Ovary (tissue), 7 donors: ENCODE measurements at regions not wholly inside any gene's neighbourhood (a gene's known extent, or its start where the extent isn't known, plus 50 kb on each side); places are given as distances from the start of the nearest gene placed in this dataset.

Experiments
- DNase-seq, 5 donors: peaks; one replicate each; pipeline ENCODE4 v3.0.0-alpha.2; 2019 to 2020
- H3K27ac ChIP-seq, 2 donors: fragments of 200-600 bp; one replicate each; pipeline versions ENCODE4 v1.5.1 to v1.8.0; 2019 to 2022
- H3K27me3 ChIP-seq: fragments of 200-600 bp; one replicate; pipeline ENCODE4 v1.8.0; 2022
- H3K36me3 ChIP-seq: fragments of 200-600 bp; sonication (generic); one replicate; pipeline ENCODE4 v1.5.1; 2019
- H3K4me1 ChIP-seq: one replicate; pipeline ENCODE4 v1.8.1; 2013; ENCODE audit warnings: mild to moderate bottlenecking, moderate library complexity; ENCODE audit not compliant: insufficient read depth
- H3K4me3 ChIP-seq: fragments of 200-600 bp; sonication (generic); one replicate; pipeline ENCODE4 v1.5.1; 2017
- H3K9me3 ChIP-seq, 2 donors: fragments of 200-600 bp in 1 of 2; sonication (generic) in 1 of 2; one replicate each; pipeline versions ENCODE4 v1.5.1 to v1.8.1; 2013 to 2019; ENCODE audit warnings: mild to moderate bottlenecking in 1 of 2, moderate library complexity in 1 of 2
- EP300 ChIP-seq: sonication (generic); formaldehyde crosslinking; IDR thresholded peaks from one replicate; pipeline ENCODE4 v1.6.1; 2017; ENCODE audit warnings: antibody characterized with exemption
- POLR2A ChIP-seq: fragments of 450-650 bp; IDR thresholded peaks from one replicate; pipeline ENCODE4 v1.6.1; 2017; ENCODE audit warnings: antibody characterized with exemption, mild to moderate bottlenecking, moderate library complexity
- WGBS, 3 donors: extraction: QIAGEN DNeasy Blood & Tissue Kit in 1 of 3; methylation state at CpG; one replicate each; pipeline versions ENCODE4 v1.1.5 to v1.1.7; 2013 to 2017; 5-methylcytosine and 5-hydroxymethylcytosine counted together
- intact Hi-C, 4 donors: fragments of 100-400 bp; cut with DNase I; formaldehyde crosslinking; loops; one replicate each; pipeline versions ENCODE4 v1.11.0 to v1.15.1; 2022 to 2023
- TF ChIP-seq, protein P1 (sequence below), 3 donors: fragments of 450-650 bp in 2 of 3; fragments of 200-600 bp in 1 of 3; IDR thresholded peaks; one replicate each; pipeline versions ENCODE4 v1.5.1 to v1.8.0; 2016 to 2022; ENCODE audit warnings: antibody characterized with exemption in 3 of 3, mild to moderate bottlenecking in 1 of 3
- donor health status: DM: no; HTN: no; CAD: no; lungs with moderate emphysema.
- donor health status: DM: no; HTN: no; CAD: no.
- donor health status: Bipolar disorder and iron deficiency.
- donor health status: DM: no; HTN: no; CAD: no.
- donor health status: DM: yes; HTN: yes; CAD: no.

GRCh38 chr6:133156689-133157088 lies 84.5 kb upstream of the EYA4 start:
- 75 to 88% (median 81%) methylated on average over 1 of the region's 1 CpG for WGBS, 3 donors
- Histone ChIP-seq H3K27ac (no peak overlapping the region), H3K36me3 (no peaks in the 10 kb centered on the region), H3K4me3 (no peak overlapping the region), H3K27me3 (no peaks in the 10 kb centered on the region), H3K9me3 (no peaks in the 10 kb centered on the region), H3K4me1 (no peaks in the 10 kb centered on the region)
- DNase-seq = no peak
- intact Hi-C loops = no loop called here
- no peak for TF ChIP-seq POLR2A
- TF ChIP-seq, protein P1, sequence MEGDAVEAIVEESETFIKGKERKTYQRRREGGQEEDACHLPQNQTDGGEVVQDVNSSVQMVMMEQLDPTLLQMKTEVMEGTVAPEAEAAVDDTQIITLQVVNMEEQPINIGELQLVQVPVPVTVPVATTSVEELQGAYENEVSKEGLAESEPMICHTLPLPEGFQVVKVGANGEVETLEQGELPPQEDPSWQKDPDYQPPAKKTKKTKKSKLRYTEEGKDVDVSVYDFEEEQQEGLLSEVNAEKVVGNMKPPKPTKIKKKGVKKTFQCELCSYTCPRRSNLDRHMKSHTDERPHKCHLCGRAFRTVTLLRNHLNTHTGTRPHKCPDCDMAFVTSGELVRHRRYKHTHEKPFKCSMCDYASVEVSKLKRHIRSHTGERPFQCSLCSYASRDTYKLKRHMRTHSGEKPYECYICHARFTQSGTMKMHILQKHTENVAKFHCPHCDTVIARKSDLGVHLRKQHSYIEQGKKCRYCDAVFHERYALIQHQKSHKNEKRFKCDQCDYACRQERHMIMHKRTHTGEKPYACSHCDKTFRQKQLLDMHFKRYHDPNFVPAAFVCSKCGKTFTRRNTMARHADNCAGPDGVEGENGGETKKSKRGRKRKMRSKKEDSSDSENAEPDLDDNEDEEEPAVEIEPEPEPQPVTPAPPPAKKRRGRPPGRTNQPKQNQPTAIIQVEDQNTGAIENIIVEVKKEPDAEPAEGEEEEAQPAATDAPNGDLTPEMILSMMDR (IDR thresholded peaks at IDR 0.05) = no peak
- TF ChIP-seq EP300 = no peak

GRCh38 chr6:133157995-133158394 lies 83.2 kb upstream of the EYA4 start:
- intact Hi-C loops = no loop called here
- Histone ChIP-seq H3K9me3 (no peaks in the 10 kb centered on the region), H3K27me3 (no peaks in the 10 kb centered on the region), H3K36me3 (no peaks in the 10 kb centered on the region), H3K27ac (no peak overlapping the region), H3K4me3 (no peak overlapping the region), H3K4me1 (no peaks in the 10 kb centered on the region)
- no peak for DNase-seq
- WGBS, 3 donors = 26 to 51% (median 32%) methylated on average over 2 of the region's 2 CpGs
- no peak for TF ChIP-seq POLR2A
- no peak for TF ChIP-seq EP300
- TF ChIP-seq, protein P1 (IDR thresholded peaks at IDR 0.05) = no peak

DNA sequence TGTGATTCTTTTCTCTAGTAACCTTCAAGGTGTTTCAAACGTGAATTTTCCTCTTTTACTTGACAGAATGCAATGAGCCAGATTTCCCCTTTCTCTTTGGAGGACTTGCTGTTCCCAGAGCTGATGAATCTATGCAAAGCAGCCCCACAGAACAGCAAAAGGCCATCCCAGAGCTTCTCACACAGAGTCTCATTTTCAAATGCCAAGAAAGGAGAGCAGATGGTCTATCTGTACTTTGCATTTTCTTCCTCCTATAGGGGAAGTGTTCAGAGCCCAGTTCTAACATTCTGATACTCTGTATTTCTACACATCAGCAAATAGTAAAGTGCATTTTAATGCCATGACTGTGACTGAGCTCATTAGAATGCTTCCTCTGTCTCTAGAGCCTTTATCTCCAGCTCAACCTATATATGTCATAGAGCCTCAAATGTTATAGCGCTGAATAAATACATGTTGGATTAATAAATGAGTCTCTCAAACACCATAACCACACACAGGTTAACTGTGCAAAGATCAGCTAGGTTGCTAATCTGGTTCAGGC lies 81.8 kb upstream of the EYA4 start:
- no peaks in the 10 kb centered on the region for H3K9me3 ChIP-seq
- no peaks in the 10 kb centered on the region for H3K4me1 ChIP-seq
- 54 to 62% (median 61%) methylated on average over 2 of the region's 2 CpGs for WGBS, 3 donors
- H3K27me3 ChIP-seq = no peaks in the 10 kb centered on the region
- intact Hi-C loops = no loop called here
- no peaks in the 10 kb centered on the region for H3K36me3 ChIP-seq
- DNase-seq = no peak
- TF ChIP-seq, protein P1 (IDR thresholded peaks at IDR 0.05) = no peak
- TF ChIP-seq POLR2A = no peak
- TF ChIP-seq EP300 = no peak
- H3K27ac ChIP-seq = no peak overlapping the region
- no peak overlapping the region for H3K4me3 ChIP-seq

DNA sequence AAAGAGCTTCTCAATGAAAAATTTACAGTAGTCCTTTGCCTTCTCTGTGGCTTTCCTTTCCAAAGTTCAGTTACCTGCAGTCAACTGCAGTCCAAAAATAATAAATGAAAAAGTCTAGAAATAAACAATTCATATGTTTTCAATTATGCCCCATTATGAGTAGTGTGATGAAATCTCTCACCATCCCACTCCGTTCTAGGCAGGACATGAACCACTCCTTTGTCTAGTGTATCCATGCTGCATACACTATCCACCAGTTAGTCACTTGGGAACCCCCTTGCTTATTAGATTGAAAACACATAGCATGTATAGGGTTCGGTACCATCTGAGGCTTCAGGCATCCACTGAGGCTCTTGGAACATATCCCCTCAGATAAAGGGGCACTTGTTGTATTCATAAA lies 80.6 kb upstream of the EYA4 start:
- 77 to 88% (median 83%) methylated on average over 2 of the region's 2 CpGs for WGBS, 3 donors
- no peak for DNase-seq

More for the DNA sequence above, 80.6 kb upstream of the EYA4 start:
- Histone ChIP-seq H3K4me1 (no peaks in the 10 kb centered on the region), H3K27me3 (no peaks in the 10 kb centered on the region), H3K4me3 (no peak overlapping the region), H3K27ac (no peak overlapping the region), H3K36me3 (no peaks in the 10 kb centered on the region), H3K9me3 (no peaks in the 10 kb centered on the region)
- intact Hi-C loops = no loop called here
- no peak for TF ChIP-seq POLR2A
- TF ChIP-seq EP300 = no peak
- TF ChIP-seq, protein P1 (IDR thresholded peaks at IDR 0.05) = no peak
